GM18508 (cell line): ENCODE measurements at regions not wholly inside any gene's neighbourhood (a gene's known extent, or its start where the extent isn't known, plus 50 kb on each side); places are given as distances from the start of the nearest gene placed in this dataset.

ENCODE experiments used
- ATAC-seq: cut with Tn5 transposase; IDR thresholded peaks from one replicate; pipeline ENCODE4 v1.9.1; 2021; ENCODE audit warnings: moderate number of reproducible peaks; ENCODE audit not compliant: insufficient read depth, unreplicated experiment

DNA sequence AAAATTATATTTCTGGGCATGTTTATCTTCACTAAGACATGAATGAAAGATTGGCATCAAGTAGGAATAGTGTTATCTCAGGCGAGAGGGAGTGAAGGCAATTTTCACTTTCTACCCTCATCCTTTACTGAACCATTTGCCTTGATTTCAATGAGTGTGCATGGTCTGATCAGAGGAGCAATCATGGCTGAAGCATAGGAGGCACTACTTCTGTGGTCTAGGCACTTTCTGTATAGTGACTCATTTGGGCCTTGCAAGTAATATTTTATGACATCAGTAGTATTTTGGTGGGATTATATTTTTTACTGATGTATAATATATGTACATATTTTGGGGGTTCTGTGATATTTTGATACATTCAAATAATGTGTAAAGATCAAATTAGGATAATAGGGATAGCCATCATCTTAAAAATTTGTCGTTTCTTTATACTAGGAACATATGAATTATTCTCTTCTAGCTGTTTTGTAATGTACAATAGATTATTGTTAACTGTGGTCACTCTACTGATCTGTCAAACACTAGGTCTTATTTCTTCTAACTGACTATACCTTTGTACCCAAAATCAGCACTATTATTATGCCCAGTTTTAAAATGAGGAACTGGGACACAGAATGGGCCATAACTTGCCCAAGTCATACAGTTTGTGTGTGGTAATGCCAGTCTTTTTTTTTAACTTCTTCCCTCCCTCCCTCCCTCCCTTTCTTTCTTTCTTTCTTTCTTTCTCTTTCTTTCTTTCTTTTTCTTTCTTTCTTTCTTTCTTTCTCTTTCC is 101.9 kb downstream of the RAB11FIP2 start:
- ATAC-seq = no peak

DNA sequence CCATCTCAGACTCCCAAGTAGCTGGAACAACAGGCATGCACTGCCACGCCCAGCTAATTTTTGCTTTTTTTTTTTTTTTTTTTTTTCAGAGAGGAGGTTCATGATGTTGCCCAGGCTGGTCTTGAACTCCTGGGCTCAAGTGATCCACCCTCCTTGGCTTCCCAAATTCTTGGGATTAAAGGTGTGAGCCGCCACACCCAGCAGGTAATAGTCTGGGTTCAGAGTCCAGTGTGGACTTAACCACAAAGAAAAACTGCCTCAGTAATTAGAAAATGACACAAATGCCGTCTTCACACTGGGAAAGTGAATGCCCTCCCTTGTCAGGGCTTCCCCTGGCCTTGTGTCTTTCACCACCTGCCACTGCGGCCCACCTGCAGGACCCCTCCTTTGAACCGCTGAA is 101.1 kb downstream of the RAB11FIP2 start:
- no peak for ATAC-seq

DNA sequence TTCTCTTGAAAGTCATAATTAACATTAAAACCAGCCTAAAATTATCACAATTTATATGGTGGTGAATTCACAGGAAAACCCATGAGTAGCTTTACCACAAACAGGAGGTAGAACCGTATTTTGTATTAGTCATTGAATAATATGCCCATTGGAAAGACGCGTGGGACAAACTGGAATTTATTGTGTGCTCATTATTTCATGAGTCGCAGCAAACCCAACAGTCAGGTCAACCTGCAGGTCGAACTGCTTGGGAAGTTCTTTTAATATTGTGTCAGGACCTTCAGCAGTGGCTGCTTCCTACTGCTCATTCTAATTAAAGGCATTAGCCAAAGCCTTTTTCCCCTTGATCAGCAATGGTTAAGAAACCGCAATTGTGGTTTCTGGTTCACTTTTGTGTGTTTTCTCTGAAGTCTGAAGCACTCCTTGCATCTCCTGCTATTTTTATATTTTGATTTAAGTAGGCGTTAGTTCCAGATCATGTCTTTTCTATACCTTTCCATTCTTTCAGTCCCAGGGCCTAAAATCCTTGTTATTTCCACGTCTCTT is 100.1 kb downstream of the RAB11FIP2 start:
- no peak for ATAC-seq

DNA sequence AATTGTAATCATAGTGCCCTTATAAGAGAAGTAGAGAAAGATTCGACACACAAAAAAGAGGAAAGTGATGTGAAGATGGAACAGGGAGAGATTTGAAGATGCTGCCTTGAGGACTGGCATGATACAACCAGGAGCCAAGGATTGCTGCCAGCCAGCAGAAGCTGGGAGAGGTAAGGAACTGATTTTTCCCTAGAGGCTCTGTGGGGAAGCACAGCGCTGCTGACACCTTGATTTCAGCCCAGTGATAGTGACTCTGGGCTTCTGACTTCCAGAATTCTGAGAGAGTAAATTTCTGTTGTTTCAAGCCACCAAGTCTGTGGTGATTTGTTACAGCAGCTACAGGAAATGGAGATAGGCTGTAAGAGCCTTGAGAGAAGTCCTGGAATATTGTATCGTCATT is 98.2 kb downstream of the RAB11FIP2 start:
- no peak for ATAC-seq

DNA sequence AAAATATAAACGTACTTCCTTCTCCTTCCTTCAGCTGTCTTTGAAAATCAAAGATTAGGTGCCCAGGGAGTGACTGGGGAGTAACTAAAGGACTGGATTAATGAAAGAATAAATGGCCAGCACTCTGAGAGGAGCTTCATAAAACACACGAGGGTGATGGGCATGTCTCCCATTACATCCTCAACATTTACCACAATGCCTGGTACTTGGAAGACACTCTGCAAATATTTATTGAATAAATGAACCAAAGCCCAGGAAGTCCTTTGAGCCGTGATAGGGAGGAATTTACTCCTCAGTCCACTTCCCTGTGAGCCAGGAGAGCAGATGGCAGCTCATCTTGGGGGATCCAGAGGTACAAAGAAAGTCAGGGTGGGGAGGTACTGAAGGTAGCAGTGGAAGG is 96.3 kb downstream of the RAB11FIP2 start:
- ATAC-seq = no peak
